HepG2 (cell line): ENCODE measurements at regions not wholly inside any gene's neighbourhood (a gene's known extent, or its start where the extent isn't known, plus 50 kb on each side); places are given as distances from the start of the nearest gene placed in this dataset.

ENCODE experiments used
- ATAC-seq: fragments of 200-7000 bp; cut with Tn5 transposase; 3 replicates; pipeline ENCODE4 v1.9.1; 2020; ENCODE audit warnings: mild to moderate bottlenecking, moderate library complexity
- BruUV-seq: library from RNA; stranded (reverse); fragments of 400-500 nt; replicated peaks from 2 replicates; lab custom pipeline; 2021; lab: Mats Ljungman, UMichigan
- CTCF ChIA-PET: fragments of 300-600 bp; formaldehyde crosslinking; extraction: SDS; loops from one replicate; lab custom pipeline; 2021; ENCODE audit warnings: low total read pairs, inconsistent platforms, low intra/inter-chr PET ratio; lab: Yijun Ruan, JAX
- POLR2A ChIA-PET: fragments of 350-600 bp; sonication (Branson Sonifier 250); formaldehyde crosslinking; loops from one replicate; lab custom pipeline; 2020; ENCODE audit warnings: antibody characterized with exemption, inconsistent platforms; lab: Yijun Ruan, JAX
- DNase-seq: peaks from one replicate; pipeline ENCODE4 v3.0.0-alpha.2; 2015; ENCODE audit warnings: low spot score
- FAIRE-seq: peaks from 3 replicates; lab custom pipeline; 2011; peaks lifted over from hg19 to GRCh38; lab: Jason Lieb, UNC
- H2AFZ ChIP-seq: one replicate; pipeline ENCODE4 v1.6.1; 2011; ENCODE audit warnings: low read length, inconsistent platforms
- H3K27ac ChIP-seq: fragments of 300-600 bp; 3 replicates; pipeline ENCODE4 v1.8.0; 2011; ENCODE audit warnings: mixed run types, mild to moderate bottlenecking, mixed read lengths, low read length, inconsistent platforms; ENCODE audit not compliant: insufficient read depth; ENCODE audit errors: extremely low read length
- H3K27me3 ChIP-seq, 2 experiments: fragments of 200-600 bp in 1 of 2; 2 replicates in 1 of 2; 3 replicates in 1 of 2; pipeline versions ENCODE4 v1.6.0 to v1.8.0; 2011; ENCODE audit warnings: low read length in 2 of 2, mild to moderate bottlenecking in 2 of 2, moderate library complexity in 2 of 2, inconsistent platforms in 1 of 2; ENCODE audit not compliant: insufficient read depth in 2 of 2, control insufficient read depth in 1 of 2
- H3K36me3 ChIP-seq, 2 experiments: fragments of 200-600 bp in 1 of 2; replicated peaks in 1 of 2; 2 replicates in 1 of 2; 3 replicates in 1 of 2; pipeline versions ENCODE4 v1.5.1 to v1.8.0; 2011; ENCODE audit warnings: low read length in 2 of 2, inconsistent platforms in 1 of 2; ENCODE audit not compliant: insufficient read depth in 2 of 2, control insufficient read depth in 1 of 2
- H3K4me1 ChIP-seq: 2 replicates; pipeline ENCODE4 v1.5.1; 2012; ENCODE audit warnings: low read length, inconsistent platforms; ENCODE audit not compliant: insufficient read depth
- H3K4me2 ChIP-seq: 2 replicates; pipeline ENCODE4 v1.6.0; 2011; ENCODE audit warnings: low read depth, low read length, inconsistent platforms
- H3K4me3 ChIP-seq, 3 experiments: fragments of 200-600 bp in 1 of 3; sonication (generic), shearing (Covaris generic) in 1 of 3; replicated peaks in 1 of 3; 2 replicates each; pipeline ENCODE4 v1.5.1; 2011 to 2016; ENCODE audit warnings: low read length in 3 of 3, inconsistent platforms in 2 of 3, low read depth in 2 of 3, mild to moderate bottlenecking in 2 of 3, control low read depth in 1 of 3, mixed read lengths in 1 of 3; ENCODE audit not compliant: insufficient read depth in 1 of 3
- H3K79me2 ChIP-seq: one replicate; pipeline ENCODE4 v1.6.1; 2011; ENCODE audit warnings: low read length, inconsistent platforms; ENCODE audit not compliant: insufficient read depth
- H3K9ac ChIP-seq: 2 replicates; pipeline ENCODE4 v1.6.0; 2011; ENCODE audit warnings: mild to moderate bottlenecking, low read depth, low read length, inconsistent platforms; ENCODE audit not compliant: insufficient read depth
- H3K9me3 ChIP-seq: 2 replicates; pipeline ENCODE4 v1.5.1; 2012; ENCODE audit warnings: mild to moderate bottlenecking, low read length
- H4K20me1 ChIP-seq: 2 replicates; pipeline ENCODE4 v1.6.0; 2011; ENCODE audit warnings: inconsistent platforms, mild to moderate bottlenecking, low read length, moderate library complexity; ENCODE audit not compliant: insufficient read depth
- KDM2A ChIP-seq: sonication (generic); formaldehyde crosslinking; IDR thresholded peaks from 2 replicates; pipeline ENCODE4 v1.4.0; 2020; ENCODE audit warnings: low read depth, missing genetic modification reagents, borderline replicate concordance
- KDM3A ChIP-seq: IDR thresholded peaks from 2 replicates; pipeline ENCODE4 v1.6.1; 2018; ENCODE audit warnings: low read depth, missing compliant biosample characterization
- MATR3 ChIP-seq: sonication (generic); formaldehyde crosslinking; IDR thresholded peaks from 2 replicates; pipeline ENCODE4 v1.4.0; 2020; ENCODE audit warnings: missing genetic modification reagents
- MYNN ChIP-seq: sonication (generic); formaldehyde crosslinking; IDR thresholded peaks from 2 replicates; pipeline ENCODE4 v1.4.0; 2020; ENCODE audit warnings: mild to moderate bottlenecking, low read depth, missing genetic modification reagents
- SETDB1 ChIP-seq: sonication (generic); formaldehyde crosslinking; IDR thresholded peaks from 2 replicates; pipeline ENCODE4 v1.5.1; 2020; ENCODE audit warnings: missing genetic modification reagents, mild to moderate bottlenecking, borderline replicate concordance
- SIN3B ChIP-seq: fragments of 150-350 bp; IDR thresholded peaks from 2 replicates; pipeline ENCODE4 v1.6.1; 2014; ENCODE audit warnings: low read length
- SRSF1 ChIP-seq: fragments of 200-400 bp; formaldehyde crosslinking; optimal IDR thresholded peaks from 2 replicates; pipeline ENCODE3; 2017; ENCODE audit warnings: mild to moderate bottlenecking, low read depth, low read length, moderate library complexity
- ZNF124 ChIP-seq: sonication (generic); formaldehyde crosslinking; IDR thresholded peaks from 2 replicates; pipeline ENCODE4 v1.4.0; 2020; ENCODE audit warnings: missing genetic modification reagents
- ZNF17 ChIP-seq: sonication (generic); formaldehyde crosslinking; IDR thresholded peaks from 2 replicates; pipeline ENCODE4 v1.5.0; 2020; ENCODE audit warnings: mild to moderate bottlenecking, missing genetic modification reagents
- ZNF180 ChIP-seq: sonication (generic); formaldehyde crosslinking; IDR thresholded peaks from 2 replicates; pipeline ENCODE4 v1.4.0; 2020; ENCODE audit warnings: low read depth, missing genetic modification reagents, borderline replicate concordance
- ZNF720 ChIP-seq: sonication (generic); formaldehyde crosslinking; IDR thresholded peaks from 2 replicates; pipeline ENCODE4 v1.4.0; 2020; ENCODE audit warnings: missing genetic modification reagents
- WGBS: methylation state at CpG from one replicate; pipeline ENCODE4 v1.1.6; 2017; ENCODE audit warnings: low lambda C conversion rate; 5-methylcytosine and 5-hydroxymethylcytosine counted together
- in situ Hi-C: cut with HindIII; loops from 2 replicates; pipeline ENCODE4 v1.10.0; 2017; ENCODE audit warnings: low pct_unique_long_range_greater_than_20kb; ENCODE audit not compliant: extremely low pct_ligation_motif_present
- intact Hi-C: fragments of 100-400 bp; cut with micrococcal nuclease; formaldehyde crosslinking; loops from one replicate; pipeline ENCODE4 v1.10.0; 2022; ENCODE audit not compliant: unreplicated experiment
- TF ChIP-seq, protein P1 (sequence below): sonication (generic); formaldehyde crosslinking; IDR thresholded peaks from 2 replicates; pipeline ENCODE4 v1.5.0; 2020; ENCODE audit warnings: missing genetic modification reagents
- TF ChIP-seq, protein P2 (sequence below): sonication (generic); formaldehyde crosslinking; IDR thresholded peaks from 2 replicates; pipeline ENCODE4 v1.4.0; 2020; ENCODE audit warnings: low read depth, mild to moderate bottlenecking, missing genetic modification reagents
- TF ChIP-seq, protein P3 (sequence below): sonication (generic); formaldehyde crosslinking; IDR thresholded peaks from 2 replicates; pipeline ENCODE4 v1.8.1; 2023; ENCODE audit warnings: missing genetic modification reagents, mild to moderate bottlenecking, borderline replicate concordance
- TF ChIP-seq, protein P4 (sequence below): sonication (generic); formaldehyde crosslinking; IDR thresholded peaks from 2 replicates; pipeline ENCODE4 v1.4.0; 2020; ENCODE audit warnings: missing genetic modification reagents

DNA sequence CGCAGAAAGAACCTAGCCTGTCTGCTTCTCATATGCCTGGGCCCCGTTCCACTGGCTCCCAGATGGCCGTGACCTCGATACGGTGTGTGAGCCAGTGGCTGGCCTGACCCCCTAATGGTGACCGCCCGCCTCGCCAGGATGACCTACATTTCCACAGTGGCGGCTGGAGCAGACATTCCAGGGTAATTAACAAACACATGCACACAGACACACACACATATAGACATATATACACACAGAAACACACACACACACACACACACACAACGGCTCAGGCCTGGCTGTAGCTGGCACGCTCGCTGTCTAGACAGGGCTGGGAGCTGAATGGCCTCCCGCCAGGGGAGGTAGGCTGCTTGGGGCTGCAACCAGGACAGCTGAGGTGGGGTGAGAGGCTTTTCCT lies 227.1 kb downstream of the ANKRD60 start:
- no peaks in the 10 kb centered on the region for H3K4me1 ChIP-seq
- H3K9ac ChIP-seq: no peak overlapping the region
- DNase-seq (no peak), ATAC-seq (peak; percentile 37; the same call in 2 of the 3 replicates), FAIRE-seq (no peak)
- TF ChIP-seq, protein P1, sequence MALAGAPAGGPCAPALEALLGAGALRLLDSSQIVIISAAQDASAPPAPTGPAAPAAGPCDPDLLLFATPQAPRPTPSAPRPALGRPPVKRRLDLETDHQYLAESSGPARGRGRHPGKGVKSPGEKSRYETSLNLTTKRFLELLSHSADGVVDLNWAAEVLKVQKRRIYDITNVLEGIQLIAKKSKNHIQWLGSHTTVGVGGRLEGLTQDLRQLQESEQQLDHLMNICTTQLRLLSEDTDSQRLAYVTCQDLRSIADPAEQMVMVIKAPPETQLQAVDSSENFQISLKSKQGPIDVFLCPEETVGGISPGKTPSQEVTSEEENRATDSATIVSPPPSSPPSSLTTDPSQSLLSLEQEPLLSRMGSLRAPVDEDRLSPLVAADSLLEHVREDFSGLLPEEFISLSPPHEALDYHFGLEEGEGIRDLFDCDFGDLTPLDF (CRISPR knock-in tag): no peak
- TF ChIP-seq ZNF720 (CRISPR knock-in tag) (no peak), SETDB1 (CRISPR knock-in tag) (no peak), KDM2A (CRISPR knock-in tag) (no peak), MATR3 (no peak), MYNN (CRISPR knock-in tag) (no peak), ZNF124 (CRISPR knock-in tag) (no peak), SIN3B (no peak), KDM3A (no peak), SRSF1 (no peak), ZNF180 (CRISPR knock-in tag) (no peak), ZNF17 (CRISPR knock-in tag) (no peak)
- TF ChIP-seq, protein P2, sequence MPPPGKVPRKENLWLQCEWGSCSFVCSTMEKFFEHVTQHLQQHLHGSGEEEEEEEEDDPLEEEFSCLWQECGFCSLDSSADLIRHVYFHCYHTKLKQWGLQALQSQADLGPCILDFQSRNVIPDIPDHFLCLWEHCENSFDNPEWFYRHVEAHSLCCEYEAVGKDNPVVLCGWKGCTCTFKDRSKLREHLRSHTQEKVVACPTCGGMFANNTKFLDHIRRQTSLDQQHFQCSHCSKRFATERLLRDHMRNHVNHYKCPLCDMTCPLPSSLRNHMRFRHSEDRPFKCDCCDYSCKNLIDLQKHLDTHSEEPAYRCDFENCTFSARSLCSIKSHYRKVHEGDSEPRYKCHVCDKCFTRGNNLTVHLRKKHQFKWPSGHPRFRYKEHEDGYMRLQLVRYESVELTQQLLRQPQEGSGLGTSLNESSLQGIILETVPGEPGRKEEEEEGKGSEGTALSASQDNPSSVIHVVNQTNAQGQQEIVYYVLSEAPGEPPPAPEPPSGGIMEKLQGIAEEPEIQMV (CRISPR knock-in tag): no peak
- TF ChIP-seq, protein P3, sequence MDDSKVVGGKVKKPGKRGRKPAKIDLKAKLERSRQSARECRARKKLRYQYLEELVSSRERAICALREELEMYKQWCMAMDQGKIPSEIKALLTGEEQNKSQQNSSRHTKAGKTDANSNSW (CRISPR knock-in tag): no peak
- TF ChIP-seq, protein P4, sequence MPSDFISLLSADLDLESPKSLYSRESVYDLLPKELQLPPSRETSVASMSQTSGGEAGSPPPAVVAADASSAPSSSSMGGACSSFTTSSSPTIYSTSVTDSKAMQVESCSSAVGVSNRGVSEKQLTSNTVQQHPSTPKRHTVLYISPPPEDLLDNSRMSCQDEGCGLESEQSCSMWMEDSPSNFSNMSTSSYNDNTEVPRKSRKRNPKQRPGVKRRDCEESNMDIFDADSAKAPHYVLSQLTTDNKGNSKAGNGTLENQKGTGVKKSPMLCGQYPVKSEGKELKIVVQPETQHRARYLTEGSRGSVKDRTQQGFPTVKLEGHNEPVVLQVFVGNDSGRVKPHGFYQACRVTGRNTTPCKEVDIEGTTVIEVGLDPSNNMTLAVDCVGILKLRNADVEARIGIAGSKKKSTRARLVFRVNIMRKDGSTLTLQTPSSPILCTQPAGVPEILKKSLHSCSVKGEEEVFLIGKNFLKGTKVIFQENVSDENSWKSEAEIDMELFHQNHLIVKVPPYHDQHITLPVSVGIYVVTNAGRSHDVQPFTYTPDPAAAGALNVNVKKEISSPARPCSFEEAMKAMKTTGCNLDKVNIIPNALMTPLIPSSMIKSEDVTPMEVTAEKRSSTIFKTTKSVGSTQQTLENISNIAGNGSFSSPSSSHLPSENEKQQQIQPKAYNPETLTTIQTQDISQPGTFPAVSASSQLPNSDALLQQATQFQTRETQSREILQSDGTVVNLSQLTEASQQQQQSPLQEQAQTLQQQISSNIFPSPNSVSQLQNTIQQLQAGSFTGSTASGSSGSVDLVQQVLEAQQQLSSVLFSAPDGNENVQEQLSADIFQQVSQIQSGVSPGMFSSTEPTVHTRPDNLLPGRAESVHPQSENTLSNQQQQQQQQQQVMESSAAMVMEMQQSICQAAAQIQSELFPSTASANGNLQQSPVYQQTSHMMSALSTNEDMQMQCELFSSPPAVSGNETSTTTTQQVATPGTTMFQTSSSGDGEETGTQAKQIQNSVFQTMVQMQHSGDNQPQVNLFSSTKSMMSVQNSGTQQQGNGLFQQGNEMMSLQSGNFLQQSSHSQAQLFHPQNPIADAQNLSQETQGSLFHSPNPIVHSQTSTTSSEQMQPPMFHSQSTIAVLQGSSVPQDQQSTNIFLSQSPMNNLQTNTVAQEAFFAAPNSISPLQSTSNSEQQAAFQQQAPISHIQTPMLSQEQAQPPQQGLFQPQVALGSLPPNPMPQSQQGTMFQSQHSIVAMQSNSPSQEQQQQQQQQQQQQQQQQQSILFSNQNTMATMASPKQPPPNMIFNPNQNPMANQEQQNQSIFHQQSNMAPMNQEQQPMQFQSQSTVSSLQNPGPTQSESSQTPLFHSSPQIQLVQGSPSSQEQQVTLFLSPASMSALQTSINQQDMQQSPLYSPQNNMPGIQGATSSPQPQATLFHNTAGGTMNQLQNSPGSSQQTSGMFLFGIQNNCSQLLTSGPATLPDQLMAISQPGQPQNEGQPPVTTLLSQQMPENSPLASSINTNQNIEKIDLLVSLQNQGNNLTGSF: no peak
- H3K4me3 ChIP-seq: no peak overlapping the region
- no TSS peak for BruUV-seq
- ChIA-PET CTCF (no interaction called here), POLR2A (no interaction called here)
- in situ Hi-C loops (no loop called here), intact Hi-C loops (no loop called here)
- no peak overlapping the region for H3K27ac ChIP-seq
- no peak overlapping the region for H3K4me2 ChIP-seq
- no peaks in the 10 kb centered on the region for H3K79me2 ChIP-seq
- peaks cover 5 to 30% of the 10 kb centered on the region in 2 experiments; a peak in 3 of 5 replicates for H3K27me3 ChIP-seq
- no peaks in the 10 kb centered on the region for H4K20me1 ChIP-seq
- no peak overlapping the region for H2AFZ ChIP-seq
- 43% methylated on average over 8 of the region's 13 CpGs for WGBS
- H3K9me3 ChIP-seq: no peaks in the 10 kb centered on the region
- no peaks in the 10 kb centered on the region for H3K36me3 ChIP-seq
